ENCODE measurements at regions not wholly inside any gene's neighbourhood (a gene's known extent, or its start where the extent isn't known, plus 50 kb on each side); places are given as distances from the start of the nearest gene placed in this dataset.

DNA sequence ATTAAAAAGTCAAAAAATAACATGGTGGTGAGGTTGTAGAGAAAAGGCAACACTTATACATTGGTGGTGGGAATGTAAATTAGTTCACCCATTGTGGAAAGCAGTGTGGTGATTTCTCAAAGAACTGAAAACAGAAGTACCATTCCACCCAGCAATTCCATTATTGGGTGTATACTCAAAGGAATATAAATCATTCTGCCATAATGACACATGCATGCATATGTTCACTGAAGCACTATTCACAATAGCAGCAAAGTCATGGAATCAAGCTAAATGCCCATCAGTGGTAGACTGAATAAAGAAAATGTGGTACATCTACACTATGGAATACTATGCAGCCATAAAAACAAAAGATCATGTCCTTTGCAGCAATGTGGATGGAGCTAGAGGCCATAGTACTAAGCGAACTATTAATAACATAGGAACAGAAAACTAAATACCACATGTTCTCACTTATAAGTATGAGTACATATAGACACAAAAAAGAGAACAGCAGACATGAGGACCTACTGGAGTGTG, 66.1 kb upstream of the MKLN1 start:
- Histone ChIP-seq H3K4me1 (no peaks in the 10 kb centered on the region), H3K9me3 (no peaks in the 10 kb centered on the region), H3K4me3 (no peak overlapping the region), H3K36me3 (no peaks in the 10 kb centered on the region), H3K27ac (no peak overlapping the region), H3K27me3 (no peaks in the 10 kb centered on the region)
- WGBS (ENCODE audit: insufficient coverage, low coverage, low lambda C conversion rate, missing lambda C conversion rate): 100% methylated on average over 1 of the region's 1 CpG
- intact Hi-C loops (cut with DNase I): no loop called here
- ATAC-seq (no peak), DNase-seq (no peak)
- TF ChIP-seq, protein P1, sequence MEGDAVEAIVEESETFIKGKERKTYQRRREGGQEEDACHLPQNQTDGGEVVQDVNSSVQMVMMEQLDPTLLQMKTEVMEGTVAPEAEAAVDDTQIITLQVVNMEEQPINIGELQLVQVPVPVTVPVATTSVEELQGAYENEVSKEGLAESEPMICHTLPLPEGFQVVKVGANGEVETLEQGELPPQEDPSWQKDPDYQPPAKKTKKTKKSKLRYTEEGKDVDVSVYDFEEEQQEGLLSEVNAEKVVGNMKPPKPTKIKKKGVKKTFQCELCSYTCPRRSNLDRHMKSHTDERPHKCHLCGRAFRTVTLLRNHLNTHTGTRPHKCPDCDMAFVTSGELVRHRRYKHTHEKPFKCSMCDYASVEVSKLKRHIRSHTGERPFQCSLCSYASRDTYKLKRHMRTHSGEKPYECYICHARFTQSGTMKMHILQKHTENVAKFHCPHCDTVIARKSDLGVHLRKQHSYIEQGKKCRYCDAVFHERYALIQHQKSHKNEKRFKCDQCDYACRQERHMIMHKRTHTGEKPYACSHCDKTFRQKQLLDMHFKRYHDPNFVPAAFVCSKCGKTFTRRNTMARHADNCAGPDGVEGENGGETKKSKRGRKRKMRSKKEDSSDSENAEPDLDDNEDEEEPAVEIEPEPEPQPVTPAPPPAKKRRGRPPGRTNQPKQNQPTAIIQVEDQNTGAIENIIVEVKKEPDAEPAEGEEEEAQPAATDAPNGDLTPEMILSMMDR (IDR thresholded peaks at IDR 0.05): no peak
- no peak for TF ChIP-seq POLR2A (IDR thresholded peaks at IDR 0.05)

DNA sequence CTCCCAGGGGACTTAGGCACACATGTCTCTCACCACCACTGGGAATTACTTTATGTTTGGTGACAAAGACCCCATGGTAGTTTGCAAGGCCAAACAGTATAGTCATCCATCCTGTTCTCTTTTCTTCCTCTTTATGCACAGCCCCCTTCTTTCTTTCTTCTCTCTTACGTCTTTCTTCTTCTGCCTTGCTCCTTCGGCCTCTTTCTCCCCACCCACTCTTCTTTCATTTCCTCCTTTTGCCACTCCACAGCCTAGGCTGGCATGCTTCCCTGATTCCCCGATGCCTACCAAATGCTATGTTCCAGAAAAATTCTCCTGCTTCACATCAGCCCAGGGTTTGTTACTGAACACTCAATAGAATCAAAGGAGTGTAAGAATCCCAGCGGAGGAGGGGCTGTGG, 62.4 kb upstream of the MKLN1 start:
- intact Hi-C loops (cut with DNase I): no loop called here
- DNase-seq (no peak), ATAC-seq (peak in 2 of 4 donors; percentile 18 to 19)
- H3K27me3 ChIP-seq: no peaks in the 10 kb centered on the region
- no peaks in the 10 kb centered on the region for H3K36me3 ChIP-seq
- H3K4me3 ChIP-seq: no peak overlapping the region
- 75% methylated on average over 4 of the region's 4 CpGs for WGBS (ENCODE audit: insufficient coverage, low coverage, low lambda C conversion rate, missing lambda C conversion rate)
- no peaks in the 10 kb centered on the region for H3K4me1 ChIP-seq
- H3K27ac ChIP-seq: no peak overlapping the region
- H3K9me3 ChIP-seq: no peaks in the 10 kb centered on the region
- TF ChIP-seq, protein P1 (IDR thresholded peaks at IDR 0.05): no peak
- TF ChIP-seq POLR2A (IDR thresholded peaks at IDR 0.05): no peak

DNA sequence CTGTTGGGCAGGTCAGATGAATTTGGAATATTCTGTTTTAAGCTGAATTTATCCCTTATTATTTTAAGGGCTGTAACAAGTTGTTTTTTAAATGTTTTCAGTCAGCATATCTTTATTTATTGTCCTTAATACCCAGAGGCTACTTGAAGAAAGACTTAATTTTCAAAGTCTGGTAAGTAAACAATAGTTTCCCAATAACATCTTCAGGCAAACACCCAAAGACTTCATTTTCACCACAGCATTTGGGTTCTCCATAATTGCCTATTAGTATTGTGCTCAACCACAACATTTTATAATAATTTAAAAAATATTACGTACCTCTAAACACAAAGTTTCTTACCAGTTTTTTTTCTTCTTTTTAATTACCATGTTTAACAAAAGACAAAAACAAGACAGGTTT, 60.0 kb upstream of the MKLN1 start:
- H3K4me1 ChIP-seq: no peaks in the 10 kb centered on the region
- TF ChIP-seq POLR2A (IDR thresholded peaks at IDR 0.05): no peak
- TF ChIP-seq, protein P1 (IDR thresholded peaks at IDR 0.05): no peak
- ATAC-seq (no peak), DNase-seq (no peak)
- H3K9me3 ChIP-seq: no peaks in the 10 kb centered on the region
- 77% methylated on average over 1 of the region's 1 CpG for WGBS (ENCODE audit: insufficient coverage, low coverage, low lambda C conversion rate, missing lambda C conversion rate)
- no peaks in the 10 kb centered on the region for H3K36me3 ChIP-seq
- intact Hi-C loops (cut with DNase I): no loop called here
- no peaks in the 10 kb centered on the region for H3K27me3 ChIP-seq
- no peak overlapping the region for H3K27ac ChIP-seq
- H3K4me3 ChIP-seq: no peak overlapping the region

DNA sequence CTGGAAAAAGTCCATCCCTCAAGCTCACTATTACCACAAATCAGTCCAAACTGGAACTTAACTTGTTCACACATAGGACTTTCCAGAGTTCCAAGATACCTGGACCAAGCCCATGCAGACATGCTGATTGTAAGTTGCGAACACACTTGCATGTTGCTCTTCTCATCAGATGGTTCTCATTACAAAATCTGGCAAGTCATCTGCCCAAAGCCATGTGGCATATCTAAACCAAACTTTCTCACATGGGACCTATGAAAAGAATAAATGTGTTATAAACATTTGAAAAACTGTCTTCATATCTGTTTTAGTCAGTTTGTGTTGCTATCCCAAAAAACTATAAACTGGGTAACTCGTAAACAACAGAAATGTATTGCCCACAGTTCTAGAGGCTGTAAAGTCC, 58.8 kb upstream of the MKLN1 start:
- Histone ChIP-seq H3K4me1 (no peaks in the 10 kb centered on the region), H3K9me3 (no peaks in the 10 kb centered on the region), H3K4me3 (no peak overlapping the region), H3K27ac (no peak overlapping the region), H3K27me3 (no peaks in the 10 kb centered on the region), H3K36me3 (no peaks in the 10 kb centered on the region)
- ATAC-seq (no peak), DNase-seq (no peak)
- intact Hi-C loops (cut with DNase I): no loop called here
- WGBS (ENCODE audit: insufficient coverage, low coverage, low lambda C conversion rate, missing lambda C conversion rate): 88% methylated on average over 2 of the region's 2 CpGs
- TF ChIP-seq, protein P1 (IDR thresholded peaks at IDR 0.05): no peak
- TF ChIP-seq POLR2A (IDR thresholded peaks at IDR 0.05): no peak

DNA sequence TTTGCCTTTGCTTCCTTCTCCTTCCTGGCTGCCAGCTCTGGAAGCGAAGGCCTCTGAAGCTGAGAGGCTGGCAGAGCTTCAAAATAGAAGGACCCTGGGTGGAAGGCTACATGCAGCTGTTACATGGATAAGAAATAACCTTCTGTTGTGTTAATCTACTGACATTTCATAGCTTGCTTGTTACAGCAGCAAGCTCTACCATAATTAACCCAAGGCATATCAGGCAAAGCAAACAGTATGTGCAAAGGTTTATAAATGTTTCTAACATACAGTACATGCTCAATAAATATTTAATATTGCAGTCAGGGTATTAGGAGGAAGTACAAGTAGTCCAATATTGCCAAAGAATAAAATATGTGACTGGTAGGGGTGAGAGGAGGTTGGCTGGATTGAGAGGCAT, 55.6 kb upstream of the MKLN1 start:
- H3K4me3 ChIP-seq: no peak overlapping the region
- WGBS (ENCODE audit: insufficient coverage, low coverage, low lambda C conversion rate, missing lambda C conversion rate): 80% methylated on average over 1 of the region's 1 CpG
- H3K36me3 ChIP-seq: no peaks in the 10 kb centered on the region
- intact Hi-C loops (cut with DNase I): no loop called here
- H3K4me1 ChIP-seq: no peaks in the 10 kb centered on the region
- no peak overlapping the region for H3K27ac ChIP-seq
- DNase-seq (no peak), ATAC-seq (no peak)
- no peaks in the 10 kb centered on the region for H3K9me3 ChIP-seq
- no peaks in the 10 kb centered on the region for H3K27me3 ChIP-seq
- TF ChIP-seq POLR2A (IDR thresholded peaks at IDR 0.05): no peak
- TF ChIP-seq, protein P1 (IDR thresholded peaks at IDR 0.05): no peak
